ENCODE measurements at regions not wholly inside any gene's neighbourhood (a gene's known extent, or its start where the extent isn't known, plus 50 kb on each side); places are given as distances from the start of the nearest gene placed in this dataset.

DNA sequence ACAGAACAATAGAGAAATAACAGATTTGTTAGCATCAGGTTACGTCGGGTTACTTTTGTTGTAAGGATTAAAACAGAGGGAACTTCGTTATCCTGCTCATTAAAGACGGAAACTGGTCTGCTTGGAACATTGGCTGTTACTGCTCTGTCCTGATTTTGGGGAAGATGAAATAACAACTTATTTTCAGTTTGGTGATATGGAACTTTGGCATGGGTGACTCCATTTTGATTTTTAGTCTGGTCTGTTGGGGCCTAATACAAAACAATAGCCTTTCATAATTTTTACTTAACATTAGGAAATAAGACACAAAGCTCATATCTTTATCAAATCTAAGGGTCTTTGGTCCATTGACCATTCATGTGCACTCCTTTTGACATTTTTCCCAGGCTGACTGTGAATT, 220.5 kb upstream of the DUSP10 start:
- 95% methylated on average over 4 of the region's 4 CpGs; no CpG with 5 or more reads in 1 of the 2 experiments for WGBS, 2 experiments (ENCODE audit: extremely low coverage in 1 of 2, insufficient coverage in 1 of 2, insufficient read length in 1 of 2, insufficient replicate concordance in 2 of 2, low coverage in 1 of 2, low lambda C conversion rate in 2 of 2, missing lambda C conversion rate in 1 of 2)
- no peak overlapping the region for H3K4me2 ChIP-seq (ENCODE audit: insufficient read depth in 1 of 2, low read depth in 2 of 2, low read length in 2 of 2)
- no peak overlapping the region for H4K91ac ChIP-seq (replicated peaks; ENCODE audit: insufficient read length, low read length)
- H3K56ac ChIP-seq (replicated peaks; ENCODE audit: insufficient read length, low read depth, low read length): no peak overlapping the region
- POLR2A ChIA-PET (ENCODE audit: partially characterized antibody): no interaction called here
- H2BK5ac ChIP-seq (ENCODE audit: low read depth, low read length): no peak overlapping the region
- no peak overlapping the region for H2AK5ac ChIP-seq (ENCODE audit: low read depth, low read length)
- no peaks in the 10 kb centered on the region for H3K79me1 ChIP-seq (ENCODE audit: low read depth, low read length)
- no peaks in the 10 kb centered on the region for H3K36me3 ChIP-seq (ENCODE audit: control insufficient read depth in 2 of 4, insufficient read depth in 4 of 4, low read length in 3 of 4)
- H3K18ac ChIP-seq (ENCODE audit: extremely low read depth, low read length): no peak overlapping the region
- H3K23ac ChIP-seq (ENCODE audit: insufficient read length): no peak overlapping the region
- H3K27ac ChIP-seq (ENCODE audit: low read depth, low read length): no peak overlapping the region
- no peaks in the 10 kb centered on the region for H3K9me3 ChIP-seq (ENCODE audit: insufficient read depth in 2 of 2, low read depth in 1 of 2, low read length in 1 of 2)
- CTCF ChIA-PET (ENCODE audit: partially characterized antibody): interaction anchor here (0.6 to 2.0 kb wide), 2 partner anchors 17 to 437 kb away, joined by 3 to 8 read pairs; no protein-coding TSS in a partner anchor
- FAIRE-seq: no peak
- no peak overlapping the region for H2BK20ac ChIP-seq (ENCODE audit: low read length)
- H2BK120ac ChIP-seq (replicated peaks; ENCODE audit: low read depth, low read length): no peak overlapping the region
- H3K27me3 ChIP-seq (replicated peaks in 1 of 4; ENCODE audit: control insufficient read depth in 3 of 4, extremely low read depth in 1 of 4, insufficient read depth in 3 of 4, low read length in 3 of 4): no peaks in the 10 kb centered on the region
- H3K4ac ChIP-seq (replicated peaks; ENCODE audit: insufficient read length, low read depth, low read length): no peak overlapping the region
- H3K79me2 ChIP-seq (ENCODE audit: control insufficient read depth in 1 of 2, insufficient read depth in 2 of 2, low read length in 2 of 2): no peaks in the 10 kb centered on the region
- H4K20me1 ChIP-seq (replicated peaks in 1 of 2; ENCODE audit: control insufficient read depth in 1 of 2, insufficient read depth in 2 of 2, low read length in 2 of 2): no peaks in the 10 kb centered on the region
- no peak overlapping the region; the same call in 1 of the 2 replicates for H2BK12ac ChIP-seq (ENCODE audit: low read depth, low read length)
- H3K23me2 ChIP-seq (ENCODE audit: low read depth, low read length): no peaks in the 10 kb centered on the region
- no peak overlapping the region for H3K14ac ChIP-seq (ENCODE audit: insufficient read length)
- H4K5ac ChIP-seq (ENCODE audit: insufficient read length, low read depth, low read length): no peak overlapping the region
- no peak for DNase-seq (ENCODE audit: low read depth in 1 of 2, low spot score in 2 of 2)
- no peak overlapping the region for H2AFZ ChIP-seq (ENCODE audit: low read length)
- H3K9ac ChIP-seq (replicated peaks in 1 of 4; ENCODE audit: extremely low read depth in 1 of 4, low read depth in 3 of 4, low read length in 3 of 4): no peak overlapping the region
- no peak overlapping the region for H3K4me3 ChIP-seq (ENCODE audit: extremely low read depth in 1 of 4, insufficient read depth in 2 of 4, low read depth in 3 of 4, low read length in 4 of 4)
- peaks cover 0 to 3% (median 0%) of the 10 kb centered on the region in 4 experiments; a peak in 2 of 7 replicates for H3K4me1 ChIP-seq (replicated peaks in 1 of 4; ENCODE audit: control insufficient read depth in 3 of 4, insufficient read depth in 4 of 4, low read length in 3 of 4)
- no peak overlapping the region for H4K8ac ChIP-seq (ENCODE audit: extremely low read depth, insufficient read depth, low read length)
- no peak overlapping the region for H2BK15ac ChIP-seq (ENCODE audit: low read length)
- TF ChIP-seq RNF2 (IDR thresholded peaks at IDR 0.05; ENCODE audit: borderline replicate concordance, low read depth, low read length, missing control alignments, poor library complexity, severe bottlenecking): no peak
- TF ChIP-seq SP4 (IDR thresholded peaks at IDR 0.05; ENCODE audit: low read length): no peak
- no peak for TF ChIP-seq SP2 (IDR thresholded peaks at IDR 0.05; ENCODE audit: low read length)
- no peak for TF ChIP-seq RXRA (IDR thresholded peaks at IDR 0.05; ENCODE audit: insufficient read depth, low read depth, low read length)
- TF ChIP-seq KDM1A (IDR thresholded peaks at IDR 0.05; ENCODE audit: borderline replicate concordance, low read length): no peak
- TF ChIP-seq BRCA1 (IDR thresholded peaks at IDR 0.05; ENCODE audit: low read depth, low read length): no peak
- TF ChIP-seq TEAD4 (IDR thresholded peaks at IDR 0.05; ENCODE audit: low read depth, low read length): no peak
- TF ChIP-seq KDM5A (IDR thresholded peaks at IDR 0.05; ENCODE audit: low read length): no peak
- no peak for TF ChIP-seq POLR2AphosphoS5 (IDR thresholded peaks at IDR 0.05; ENCODE audit: low read depth, low read length)
- TF ChIP-seq POLR2A (IDR thresholded peaks at IDR 0.05; ENCODE audit: control extremely low read depth in 1 of 2, low read depth in 2 of 2, low read length in 2 of 2): no peak
- no peak for TF ChIP-seq ZNF274 (IDR thresholded peaks at IDR 0.05; ENCODE audit: borderline replicate concordance, extremely low read depth, low read length)
- TF ChIP-seq TBP (IDR thresholded peaks at IDR 0.05; ENCODE audit: low read depth, low read length): no peak
- no peak for TF ChIP-seq PHF8 (conservative IDR thresholded peaks at IDR 0.05; ENCODE audit: low read depth, low read length)
- no peak for TF ChIP-seq CHD2 (IDR thresholded peaks at IDR 0.05; ENCODE audit: low read length)
- no peak for TF ChIP-seq EZH2 (IDR thresholded peaks at IDR 0.05; ENCODE audit: low read depth, low read length, severe bottlenecking)
- TF ChIP-seq EP300 (IDR thresholded peaks at IDR 0.05; ENCODE audit: borderline replicate concordance in 1 of 2, low read depth in 2 of 2, low read length in 2 of 2): no peak

Measured in H1 (cell line).